Neural progenitor cell (in vitro differentiated cells): ENCODE measurements at regions not wholly inside any gene's neighbourhood (a gene's known extent, or its start where the extent isn't known, plus 50 kb on each side); places are given as distances from the start of the nearest gene placed in this dataset.

Experiments
- EZH2 ChIP-seq: fragments of 200-600 bp; sonication (generic); IDR thresholded peaks from 2 replicates; pipeline ENCODE4 v1.6.1; 2017; ENCODE audit warnings: antibody characterized with exemption, mild to moderate bottlenecking, moderate library complexity
- EZH2phosphoT487 ChIP-seq: fragments of 200-600 bp; sonication (generic); IDR thresholded peaks from 2 replicates; pipeline ENCODE4 v1.6.1; 2017; ENCODE audit warnings: antibody characterized with exemption
- TF ChIP-seq, protein P1 (sequence below): fragments of 200-600 bp; sonication (generic); IDR thresholded peaks from 2 replicates; pipeline ENCODE4 v1.5.1; 2017; ENCODE audit warnings: antibody characterized with exemption, mild to moderate bottlenecking

DNA sequence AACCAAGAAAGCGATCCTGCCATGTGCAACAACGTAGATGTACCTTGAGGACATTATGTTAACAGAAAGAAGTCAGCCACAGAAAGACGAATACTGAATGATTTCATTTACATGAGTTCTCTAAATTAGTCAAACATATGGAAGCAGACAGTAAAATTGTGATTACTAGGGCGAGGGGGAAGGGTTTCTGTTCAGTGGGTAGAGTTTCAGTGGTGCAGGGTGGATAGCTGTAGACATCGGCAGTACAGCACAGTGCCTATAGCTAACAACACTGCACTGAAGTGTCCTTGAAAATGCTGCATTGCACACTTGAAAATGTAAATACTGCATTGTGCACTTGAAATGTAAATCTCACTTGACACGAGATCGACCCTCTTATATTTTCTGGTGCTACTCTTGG lies 275.3 kb downstream of the GALR1 start:
- TF ChIP-seq, protein P1, sequence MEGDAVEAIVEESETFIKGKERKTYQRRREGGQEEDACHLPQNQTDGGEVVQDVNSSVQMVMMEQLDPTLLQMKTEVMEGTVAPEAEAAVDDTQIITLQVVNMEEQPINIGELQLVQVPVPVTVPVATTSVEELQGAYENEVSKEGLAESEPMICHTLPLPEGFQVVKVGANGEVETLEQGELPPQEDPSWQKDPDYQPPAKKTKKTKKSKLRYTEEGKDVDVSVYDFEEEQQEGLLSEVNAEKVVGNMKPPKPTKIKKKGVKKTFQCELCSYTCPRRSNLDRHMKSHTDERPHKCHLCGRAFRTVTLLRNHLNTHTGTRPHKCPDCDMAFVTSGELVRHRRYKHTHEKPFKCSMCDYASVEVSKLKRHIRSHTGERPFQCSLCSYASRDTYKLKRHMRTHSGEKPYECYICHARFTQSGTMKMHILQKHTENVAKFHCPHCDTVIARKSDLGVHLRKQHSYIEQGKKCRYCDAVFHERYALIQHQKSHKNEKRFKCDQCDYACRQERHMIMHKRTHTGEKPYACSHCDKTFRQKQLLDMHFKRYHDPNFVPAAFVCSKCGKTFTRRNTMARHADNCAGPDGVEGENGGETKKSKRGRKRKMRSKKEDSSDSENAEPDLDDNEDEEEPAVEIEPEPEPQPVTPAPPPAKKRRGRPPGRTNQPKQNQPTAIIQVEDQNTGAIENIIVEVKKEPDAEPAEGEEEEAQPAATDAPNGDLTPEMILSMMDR = no peak
- no peak for TF ChIP-seq EZH2
- no peak for TF ChIP-seq EZH2phosphoT487
